GM18520 (cell line): ENCODE measurements at regions not wholly inside any gene's neighbourhood (a gene's known extent, or its start where the extent isn't known, plus 50 kb on each side); places are given as distances from the start of the nearest gene placed in this dataset.
"Not testable (repeated sequence)": the region's sequence is repeated elsewhere in the genome, so short reads cannot be mapped to it uniquely, and the experiment has no call there.

Source experiments
- ATAC-seq: cut with Tn5 transposase; IDR thresholded peaks from one replicate; pipeline ENCODE4 v1.9.1; 2021; ENCODE audit not compliant: unreplicated experiment

- ATAC-seq: no peak
Measured at GRCh38 chr5:1654786-1655495, 131.2 kb upstream of the LPCAT1 start.

DNA sequence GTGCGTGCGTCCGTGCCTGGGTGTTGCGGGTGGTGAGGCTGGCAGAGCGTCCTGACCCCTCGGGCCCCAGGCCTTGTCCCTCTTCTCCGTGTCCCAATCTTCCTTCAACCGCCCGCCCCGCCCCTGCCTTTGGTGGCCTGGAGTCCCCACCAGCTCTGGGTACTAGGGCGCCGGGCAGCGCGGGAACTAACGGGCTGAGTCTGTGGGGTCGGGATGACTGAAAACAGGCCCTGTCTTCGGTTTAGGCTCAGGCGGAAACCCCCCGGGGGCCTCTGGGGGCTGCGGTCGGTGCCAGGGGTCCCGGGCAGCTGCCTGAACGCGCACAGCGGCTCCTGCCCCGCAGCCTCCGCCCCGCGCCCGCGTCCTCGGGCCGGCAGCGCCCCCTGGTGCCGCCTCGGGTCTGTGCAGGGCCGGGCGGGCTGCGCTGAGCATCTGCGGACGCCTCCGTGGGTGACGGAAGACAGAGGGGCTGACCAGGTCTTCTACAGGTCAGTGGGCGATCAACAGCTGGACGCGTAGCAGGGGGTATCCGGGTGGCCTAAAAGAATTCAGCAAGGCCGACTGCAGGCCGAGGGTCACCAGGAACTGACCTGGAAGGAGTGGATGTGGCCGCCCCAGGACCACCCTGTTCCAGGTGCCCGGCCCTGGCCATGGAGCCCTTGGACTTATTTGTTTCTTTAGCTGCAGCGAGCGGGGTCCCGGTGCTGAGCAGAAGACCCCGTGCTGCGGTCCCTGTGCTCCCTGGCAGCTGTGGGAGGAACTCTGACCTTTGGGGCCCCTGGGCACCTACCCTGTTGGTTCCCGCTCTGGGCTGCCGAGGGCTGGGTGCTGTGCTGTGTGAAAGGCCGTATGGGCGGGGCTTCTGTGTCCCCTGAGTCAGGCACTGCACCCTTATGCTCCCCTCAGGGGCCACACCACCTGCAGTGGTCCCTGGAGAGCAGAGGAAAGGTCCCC is 130.2 kb upstream of the LPCAT1 start:
- ATAC-seq: peak; percentile 57

DNA sequence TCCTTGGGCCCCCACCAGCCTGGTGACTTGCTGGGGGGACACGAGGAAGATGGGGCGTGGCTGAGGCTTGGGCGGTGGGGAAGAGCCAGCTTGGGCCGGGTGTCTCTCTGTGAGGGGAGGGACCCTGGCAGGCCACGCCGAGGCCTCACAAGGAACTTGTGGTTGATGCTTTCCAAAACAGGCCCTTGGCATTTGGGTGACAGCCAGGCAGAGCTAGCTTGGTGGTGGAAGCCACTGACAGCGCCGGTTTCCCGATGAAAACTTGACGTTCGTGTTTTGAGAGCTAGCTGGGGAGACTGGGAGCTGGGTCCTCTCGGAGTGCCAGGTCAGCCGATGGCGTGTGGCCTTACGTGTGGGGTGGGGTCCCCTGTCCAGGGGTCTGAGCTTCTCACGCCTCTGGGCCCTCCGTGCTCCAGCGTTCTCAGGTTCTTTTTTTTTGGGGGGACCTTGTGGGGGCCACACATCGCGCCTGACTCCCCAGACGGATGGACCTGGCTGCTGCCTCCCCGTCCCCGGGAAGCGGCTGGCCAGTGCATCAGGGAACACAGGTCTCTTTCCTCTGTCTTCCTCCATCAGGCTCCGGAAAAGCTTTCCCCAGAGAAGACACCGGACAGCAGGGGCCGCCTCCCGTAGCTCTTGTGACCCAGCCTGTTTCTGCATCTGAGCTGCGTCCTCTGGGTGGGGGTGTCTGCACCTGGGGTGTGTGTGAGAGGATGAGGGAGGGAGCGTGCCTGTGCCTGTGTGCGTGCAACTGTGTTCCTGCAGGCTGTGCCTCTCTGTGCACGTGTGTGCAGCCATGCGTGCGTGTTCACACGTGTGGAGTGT is 129.3 kb upstream of the LPCAT1 start:
- no peak for ATAC-seq

GRCh38 chr5:1651971-1652872 is 128.5 kb upstream of the LPCAT1 start:
- no peak for ATAC-seq

DNA sequence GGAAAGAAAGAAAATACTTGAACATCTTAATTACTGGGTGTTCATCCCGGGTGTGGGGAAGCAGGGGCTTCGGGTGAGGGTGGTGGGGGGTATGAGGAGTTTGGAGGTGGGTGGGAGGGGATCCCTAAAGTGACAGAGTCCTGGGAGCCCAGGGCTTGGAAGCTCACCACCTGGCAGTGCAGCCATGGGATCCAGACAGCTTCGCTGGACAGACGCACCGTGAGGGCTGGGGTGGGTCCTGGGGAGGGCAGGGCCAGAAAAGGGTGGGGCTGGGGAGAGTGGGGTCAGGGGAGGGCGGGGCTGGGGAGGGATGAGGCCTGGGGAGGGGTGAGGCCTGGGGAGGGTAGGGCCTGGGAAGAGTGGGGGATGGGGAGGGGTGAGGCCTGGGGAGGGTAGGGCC is 127.5 kb upstream of the LPCAT1 start:
- no peak for ATAC-seq

- no peak for ATAC-seq
Measured at GRCh38 chr5:1649554-1649953, 125.8 kb upstream of the LPCAT1 start.

- ATAC-seq: no peak
Measured at GRCh38 chr5:1648806-1649205, 125.0 kb upstream of the LPCAT1 start.

DNA sequence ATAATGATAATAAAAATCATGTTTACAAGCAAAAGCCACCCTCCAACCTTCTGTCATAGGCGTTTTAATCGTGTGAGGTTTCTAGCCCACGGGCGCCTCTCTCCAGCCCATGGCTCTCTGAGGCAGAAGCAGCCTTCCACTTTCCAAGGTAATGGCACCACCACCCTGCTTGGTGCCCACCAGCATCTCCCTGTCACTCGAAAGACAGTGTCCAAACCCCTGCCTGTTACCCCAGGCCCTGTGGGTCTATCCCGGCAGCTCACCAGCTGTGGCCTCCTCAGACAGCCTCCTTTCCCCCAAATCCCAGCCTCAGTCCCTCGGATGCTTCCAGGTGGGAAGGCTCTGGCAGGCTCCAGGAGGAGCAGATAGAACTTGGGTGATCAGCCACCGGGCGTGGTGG is 123.8 kb upstream of the LPCAT1 start:
- no peak for ATAC-seq

DNA sequence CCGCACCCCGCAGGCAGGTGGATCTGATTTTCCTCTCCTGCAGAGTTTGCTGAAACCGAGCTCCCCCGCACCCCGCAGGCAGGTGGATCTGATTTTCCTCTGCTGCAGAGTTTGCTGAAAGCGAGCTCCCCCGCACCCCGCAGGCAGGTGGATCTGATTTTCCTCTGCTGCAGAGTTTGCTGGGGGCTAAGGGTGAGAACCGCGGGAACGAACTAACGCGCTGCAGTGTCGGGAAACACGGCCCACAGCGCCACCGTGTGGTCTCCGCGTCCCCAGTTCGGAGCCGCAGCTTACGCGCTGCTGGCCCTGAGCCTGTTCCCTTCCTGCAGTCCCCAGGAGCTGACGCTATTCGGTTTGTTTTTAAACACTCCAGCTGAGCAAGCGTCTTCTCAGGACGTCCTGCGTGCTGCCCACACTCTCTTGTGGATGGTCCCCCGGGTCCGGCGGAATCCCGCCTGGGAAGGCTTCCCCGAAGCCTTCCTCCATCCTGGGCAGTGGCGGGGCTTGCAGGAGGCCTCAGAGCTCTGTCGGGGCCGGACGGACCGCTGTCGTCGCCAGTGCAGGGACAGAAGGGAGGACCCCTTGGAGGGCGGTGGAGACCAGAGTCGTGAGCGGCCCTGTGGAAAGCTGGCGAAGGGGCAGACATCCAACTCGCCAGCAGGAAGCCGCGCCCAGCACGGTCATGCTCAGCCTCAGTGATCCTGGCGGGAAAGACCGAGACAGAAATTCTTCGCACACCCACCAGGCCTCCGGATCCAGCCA is 121.2 kb upstream of the LPCAT1 start:
- ATAC-seq: no peak

- not testable (repeated sequence) for ATAC-seq
Measured at GRCh38 chr5:1644393-1644809, 120.6 kb upstream of the LPCAT1 start.

DNA sequence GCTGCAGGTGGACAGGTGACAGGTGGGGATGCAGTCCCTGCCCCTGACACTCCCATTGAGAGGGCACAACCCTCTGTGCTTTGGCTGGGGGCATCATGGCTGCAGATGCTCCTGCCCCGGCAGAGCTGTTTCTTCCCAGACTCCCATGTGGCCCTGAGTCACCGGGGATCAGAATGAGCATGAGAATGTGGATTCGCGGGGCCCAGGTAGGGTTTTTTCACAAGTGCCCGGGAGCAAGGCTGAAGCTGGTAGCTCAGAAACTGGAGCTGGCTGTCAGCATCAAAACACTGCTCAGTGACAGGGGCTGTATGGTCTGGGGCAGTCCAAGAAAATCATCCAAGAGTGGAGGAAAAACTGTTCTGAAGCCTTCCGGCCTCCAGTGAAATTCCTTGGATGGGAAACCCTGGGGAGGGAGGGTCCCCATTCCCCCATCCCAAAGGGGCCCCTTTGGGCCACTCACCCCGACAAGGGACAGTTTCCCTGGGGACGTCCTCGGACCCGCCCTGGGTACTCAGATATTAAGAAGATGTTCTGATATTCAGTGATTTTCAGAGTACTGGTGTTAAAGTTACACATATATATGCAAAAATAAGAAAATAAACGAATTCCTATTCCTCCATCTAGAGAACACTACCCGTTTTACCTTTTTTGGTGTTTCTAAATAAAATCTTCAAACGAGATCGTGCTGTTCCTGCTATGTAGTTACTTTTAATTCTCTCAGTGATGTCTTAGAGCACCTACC is 120.1 kb upstream of the LPCAT1 start:
- ATAC-seq: no peak

- no peak for ATAC-seq
Measured at GRCh38 chr5:1642621-1643061, 118.9 kb upstream of the LPCAT1 start.

DNA sequence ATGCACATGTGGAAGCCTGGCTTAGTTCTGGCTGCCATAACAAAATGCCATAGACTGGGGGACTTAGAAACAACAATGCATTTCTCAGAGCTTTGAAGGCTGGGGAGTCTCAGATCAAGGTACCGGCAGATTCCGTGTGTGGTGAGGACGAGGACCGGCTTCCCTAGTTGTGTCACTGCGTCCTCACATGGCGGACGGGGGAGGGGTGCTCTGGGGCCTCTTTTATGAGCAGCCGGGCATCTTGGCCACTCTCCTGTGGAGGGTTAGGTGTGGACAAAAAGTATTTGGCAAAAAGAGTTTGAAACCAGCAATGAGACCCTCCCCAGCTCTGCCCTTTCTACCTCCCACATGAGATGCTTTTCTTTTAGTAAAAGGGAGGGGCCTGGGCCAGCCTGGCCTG is 118.5 kb upstream of the LPCAT1 start:
- no peak for ATAC-seq

- peak; percentile 69 for ATAC-seq
Measured at GRCh38 chr5:1641560-1642166, 117.9 kb upstream of the LPCAT1 start.

DNA sequence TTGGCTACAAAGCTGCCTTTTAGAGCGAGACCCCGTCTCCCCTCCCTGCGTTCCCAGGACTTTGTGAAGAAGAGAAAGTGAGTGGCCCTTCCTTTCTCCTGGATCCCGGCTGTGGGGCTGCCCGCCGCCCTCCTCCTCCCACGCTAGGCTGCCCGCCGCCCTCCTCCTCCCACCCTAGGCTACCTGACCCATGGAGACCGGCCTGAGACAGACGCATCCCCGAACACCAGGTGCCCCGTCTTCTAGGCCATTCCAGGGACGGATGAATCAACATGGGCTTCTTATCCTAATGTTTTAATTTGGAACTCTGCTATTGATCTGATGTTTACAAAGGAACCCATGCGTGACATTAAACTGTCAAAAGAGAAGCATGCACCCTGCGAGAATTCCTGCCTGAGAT is 117.3 kb upstream of the LPCAT1 start:
- no peak for ATAC-seq

DNA sequence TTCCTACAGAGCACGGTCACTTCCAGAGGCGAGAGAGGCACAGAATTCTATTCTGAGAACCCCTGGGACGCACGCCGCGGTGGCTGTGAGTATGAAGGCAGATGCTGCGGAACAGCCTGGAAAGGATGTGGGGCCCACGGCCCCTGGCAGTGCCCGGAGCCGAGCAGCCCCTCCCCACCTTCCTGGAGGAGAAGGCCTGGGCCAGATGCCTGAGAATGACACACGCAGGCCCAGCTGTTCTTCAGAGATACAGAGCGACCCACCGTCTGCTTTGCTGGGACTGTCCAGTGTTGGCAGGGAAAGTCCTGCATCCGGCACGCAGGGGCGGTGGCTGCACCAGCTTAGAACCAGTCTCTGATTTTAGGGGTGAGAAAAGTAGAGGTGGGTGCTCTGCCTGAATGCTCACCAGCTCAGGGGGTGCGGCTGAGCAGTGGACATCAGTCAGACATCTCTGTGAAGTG is 116.7 kb upstream of the LPCAT1 start:
- no peak for ATAC-seq

- no peak for ATAC-seq
Measured at GRCh38 chr5:1639757-1640156, 116.0 kb upstream of the LPCAT1 start.

DNA sequence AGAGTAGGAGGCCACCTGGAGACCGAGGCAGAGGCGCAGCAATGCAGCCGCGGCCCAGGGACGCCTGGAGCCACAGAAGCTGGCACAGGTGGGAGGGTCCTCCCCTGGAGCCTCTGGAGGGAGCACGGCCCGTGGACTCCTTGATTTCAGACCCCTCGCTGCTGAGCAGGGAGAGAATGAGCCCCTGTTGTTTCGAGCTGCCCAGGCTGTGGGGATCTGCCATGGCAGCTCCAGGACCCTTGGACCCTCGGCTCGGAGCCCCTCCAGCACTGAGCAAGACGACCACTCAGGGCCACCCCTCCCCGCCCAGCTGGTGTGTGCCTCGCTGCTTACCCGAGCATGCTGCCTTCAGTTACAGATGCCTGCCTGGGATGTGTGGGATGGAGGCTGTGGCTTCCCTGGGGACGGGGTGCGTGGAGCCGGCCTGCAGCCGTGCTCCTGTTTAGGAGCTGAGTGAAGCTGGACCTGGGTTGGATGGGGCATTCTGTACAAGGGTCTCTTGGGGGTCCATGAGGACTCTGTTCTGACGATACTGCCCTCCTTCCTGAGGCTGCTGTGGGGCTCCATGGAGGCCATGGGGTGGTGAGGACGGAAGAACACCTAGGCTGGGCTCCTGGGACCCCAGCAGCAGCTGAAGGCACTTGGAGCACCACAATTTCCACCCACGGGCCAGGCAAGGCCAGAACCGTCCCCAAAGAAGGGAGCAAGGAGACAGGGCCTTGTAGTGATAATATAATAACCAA is 115.1 kb upstream of the LPCAT1 start:
- no peak for ATAC-seq
